ENCODE measurements at regions not wholly inside any gene's neighbourhood (a gene's known extent, or its start where the extent isn't known, plus 50 kb on each side); places are given as distances from the start of the nearest gene placed in this dataset.

- TF ChIP-seq FOXM1 (IDR thresholded peaks at IDR 0.05; ENCODE audit: borderline replicate concordance, low read depth) (no peak), TAF1 (IDR thresholded peaks at IDR 0.05; ENCODE audit: low read depth) (no peak), REST (IDR thresholded peaks at IDR 0.05; ENCODE audit: low read depth) (no peak), USF1 (IDR thresholded peaks at IDR 0.05) (no peak), RAD21 (IDR thresholded peaks at IDR 0.05; ENCODE audit: low read depth) (no peak), YY1 (IDR thresholded peaks at IDR 0.05; ENCODE audit: low read depth) (no peak), EP300 (IDR thresholded peaks at IDR 0.05; ENCODE audit: borderline replicate concordance) (no peak), TEAD4 (IDR thresholded peaks at IDR 0.05) (no peak), CREB1 (IDR thresholded peaks at IDR 0.05; ENCODE audit: low read depth) (no peak), TCF12 (IDR thresholded peaks at IDR 0.05; ENCODE audit: low read depth) (no peak), EGR1 (IDR thresholded peaks at IDR 0.05) (no peak), MAX (IDR thresholded peaks at IDR 0.05) (no peak), NFIC (IDR thresholded peaks at IDR 0.05) (no peak)
These were observed 274.3 kb downstream of the SV2B start for GRCh38 chr15:91374336-91374735.

- TF ChIP-seq TEAD4 (IDR thresholded peaks at IDR 0.05) (no peak), CEBPB (IDR thresholded peaks at IDR 0.05) (no peak), YY1 (IDR thresholded peaks at IDR 0.05; ENCODE audit: low read depth) (no peak), EP300 (IDR thresholded peaks at IDR 0.05; ENCODE audit: borderline replicate concordance) (no peak), ZBTB7A (IDR thresholded peaks at IDR 0.05; ENCODE audit: low read depth) (no peak), USF1 (IDR thresholded peaks at IDR 0.05) (no peak), REST (IDR thresholded peaks at IDR 0.05; ENCODE audit: low read depth) (no peak), TAF1 (IDR thresholded peaks at IDR 0.05; ENCODE audit: low read depth) (no peak), NFIC (IDR thresholded peaks at IDR 0.05) (no peak), FOXM1 (IDR thresholded peaks at IDR 0.05; ENCODE audit: borderline replicate concordance, low read depth) (no peak), TCF12 (IDR thresholded peaks at IDR 0.05; ENCODE audit: low read depth) (no peak), EGR1 (IDR thresholded peaks at IDR 0.05) (no peak), CREB1 (IDR thresholded peaks at IDR 0.05; ENCODE audit: low read depth) (no peak), RAD21 (IDR thresholded peaks at IDR 0.05; ENCODE audit: low read depth) (no peak)
These were observed 276.0 kb downstream of the SV2B start for GRCh38 chr15:91376038-91376437.

GRCh38 chr15:91380114-91380513 lies 280.1 kb downstream of the SV2B start:
- no peak for TF ChIP-seq TAF1 (IDR thresholded peaks at IDR 0.05; ENCODE audit: low read depth)
- no peak for TF ChIP-seq EGR1 (IDR thresholded peaks at IDR 0.05)
- TF ChIP-seq RAD21 (IDR thresholded peaks at IDR 0.05; ENCODE audit: low read depth): no peak
- no peak for TF ChIP-seq TCF12 (IDR thresholded peaks at IDR 0.05; ENCODE audit: low read depth)
- TF ChIP-seq MAX (IDR thresholded peaks at IDR 0.05): no peak
- TF ChIP-seq CREB1 (IDR thresholded peaks at IDR 0.05; ENCODE audit: low read depth): no peak
- no peak for TF ChIP-seq CEBPB (IDR thresholded peaks at IDR 0.05)
- no peak for TF ChIP-seq NFIC (IDR thresholded peaks at IDR 0.05)
- no peak for TF ChIP-seq YY1 (IDR thresholded peaks at IDR 0.05; ENCODE audit: low read depth)
- TF ChIP-seq TEAD4 (IDR thresholded peaks at IDR 0.05): no peak
- TF ChIP-seq REST (IDR thresholded peaks at IDR 0.05; ENCODE audit: low read depth): no peak
- TF ChIP-seq FOXM1 (IDR thresholded peaks at IDR 0.05; ENCODE audit: borderline replicate concordance, low read depth): no peak
- TF ChIP-seq ZBTB7A (IDR thresholded peaks at IDR 0.05; ENCODE audit: low read depth): no peak

- no peak for TF ChIP-seq MAX (IDR thresholded peaks at IDR 0.05)
- TF ChIP-seq USF1 (IDR thresholded peaks at IDR 0.05): no peak
- no peak for TF ChIP-seq NFIC (IDR thresholded peaks at IDR 0.05)
- no peak for TF ChIP-seq EP300 (IDR thresholded peaks at IDR 0.05; ENCODE audit: borderline replicate concordance)
- TF ChIP-seq REST (IDR thresholded peaks at IDR 0.05; ENCODE audit: low read depth): no peak
- no peak for TF ChIP-seq TCF12 (IDR thresholded peaks at IDR 0.05; ENCODE audit: low read depth)
- no peak for TF ChIP-seq ZBTB7A (IDR thresholded peaks at IDR 0.05; ENCODE audit: low read depth)
- no peak for TF ChIP-seq FOXM1 (IDR thresholded peaks at IDR 0.05; ENCODE audit: borderline replicate concordance, low read depth)
- no peak for TF ChIP-seq TAF1 (IDR thresholded peaks at IDR 0.05; ENCODE audit: low read depth)
- no peak for TF ChIP-seq EGR1 (IDR thresholded peaks at IDR 0.05)
- no peak for TF ChIP-seq CREB1 (IDR thresholded peaks at IDR 0.05; ENCODE audit: low read depth)
- no peak for TF ChIP-seq RAD21 (IDR thresholded peaks at IDR 0.05; ENCODE audit: low read depth)
- TF ChIP-seq YY1 (IDR thresholded peaks at IDR 0.05; ENCODE audit: low read depth): no peak
- no peak for TF ChIP-seq CEBPB (IDR thresholded peaks at IDR 0.05)
- no peak for TF ChIP-seq TEAD4 (IDR thresholded peaks at IDR 0.05)
These were observed 283.5 kb downstream of the SV2B start for GRCh38 chr15:91383532-91383931.
